HFF-Myc (cell line): ENCODE measurements at regions not wholly inside any gene's neighbourhood (a gene's known extent, or its start where the extent isn't known, plus 50 kb on each side); places are given as distances from the start of the nearest gene placed in this dataset.
"Not testable (repeated sequence)": the region's sequence is repeated elsewhere in the genome, so short reads cannot be mapped to it uniquely, and the experiment has no call there.

Experiments
- DNase-seq: peaks from one replicate; pipeline ENCODE4 v3.0.0-alpha.2; 2011; ENCODE audit warnings: low read depth; ENCODE audit errors: extremely low read depth
- H3K4me3 ChIP-seq: replicated peaks from 2 replicates; pipeline ENCODE4 v1.5.1; 2011; ENCODE audit warnings: low read depth, mild to moderate bottlenecking, control low read depth, low read length
- CTCF ChIP-seq: IDR thresholded peaks from 2 replicates; pipeline ENCODE4 v1.5.1; 2012; ENCODE audit warnings: mild to moderate bottlenecking, low read depth, low read length, control low read depth; ENCODE audit errors: missing control alignments

- no peak for DNase-seq
- TF ChIP-seq CTCF = no peak
- H3K4me3 ChIP-seq = no peak overlapping the region
Observed at GRCh38 chr10:16117305-16117695, 257.0 kb upstream of the MINDY3 start.

- no peak for DNase-seq
- no peak for TF ChIP-seq CTCF
- no peak overlapping the region for H3K4me3 ChIP-seq
Observed at GRCh38 chr10:16119445-16119844, 259.1 kb upstream of the MINDY3 start.

- H3K4me3 ChIP-seq = no peak overlapping the region
Observed at GRCh38 chr10:16120563-16120962, 260.3 kb upstream of the MINDY3 start.

GRCh38 chr10:16141499-16141898 is 281.2 kb upstream of the MINDY3 start:
- no peak overlapping the region for H3K4me3 ChIP-seq
- no peak for DNase-seq
- TF ChIP-seq CTCF = no peak

More at GRCh38 chr10:16120563-16120962, 260.3 kb upstream of the MINDY3 start:
- TF ChIP-seq CTCF = no peak
- DNase-seq = no peak

GRCh38 chr10:16146993-16147392 is 286.7 kb upstream of the MINDY3 start:
- no peak for TF ChIP-seq CTCF
- DNase-seq = no peak
- H3K4me3 ChIP-seq = no peak overlapping the region

GRCh38 chr10:16155834-16156233 is 281.0 kb upstream of the PTER start:
- no peak overlapping the region for H3K4me3 ChIP-seq
- no peak for TF ChIP-seq CTCF
- no peak for DNase-seq

- no peak overlapping the region for H3K4me3 ChIP-seq
- DNase-seq = no peak
- TF ChIP-seq CTCF = no peak
Observed at GRCh38 chr10:16156681-16157080, 280.1 kb upstream of the PTER start.

- not testable (repeated sequence) for DNase-seq, H3K4me3 ChIP-seq
Observed at GRCh38 chr10:16165067-16165466, 271.7 kb upstream of the PTER start.
